ENCODE measurements at regions not wholly inside any gene's neighbourhood (a gene's known extent, or its start where the extent isn't known, plus 50 kb on each side); places are given as distances from the start of the nearest gene placed in this dataset.

DNA sequence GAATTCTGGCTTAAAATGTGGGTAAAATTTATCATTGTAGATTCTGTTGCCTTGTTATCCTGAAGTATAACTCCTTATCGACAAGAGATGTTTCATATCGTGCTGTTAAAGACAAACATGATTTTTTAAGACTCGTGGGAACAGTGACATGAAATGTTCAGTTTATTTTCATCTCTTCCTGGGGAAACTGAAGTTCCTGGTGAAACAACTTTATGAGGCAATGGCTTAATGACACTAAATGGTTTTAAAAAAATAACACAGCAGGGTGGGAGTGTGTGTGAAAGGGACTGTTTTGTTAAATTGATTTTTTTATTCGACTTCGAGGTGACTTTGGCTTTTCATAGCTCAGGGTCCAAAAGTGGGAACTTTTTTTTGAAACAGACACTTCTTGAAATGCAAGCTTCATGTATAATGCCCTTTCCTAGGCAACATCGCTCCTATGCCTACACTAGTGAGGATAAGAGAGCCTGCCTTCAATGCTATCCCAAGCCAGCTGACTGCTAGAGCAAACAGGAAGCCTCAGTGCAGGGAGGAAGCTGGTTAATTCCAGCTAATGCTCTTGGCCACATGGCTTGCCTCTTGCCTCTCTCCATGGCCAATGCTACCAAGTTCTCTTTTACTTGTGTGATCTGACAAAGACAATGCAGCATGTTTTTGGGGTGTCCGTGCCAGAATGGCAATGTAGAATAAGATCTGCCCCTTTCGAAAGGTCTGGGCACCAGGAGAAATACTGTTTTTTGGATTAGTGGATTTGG, 57.8 kb downstream of the PABIR2 start:
- CTCF ChIA-PET = no interaction called here
- TF ChIP-seq, protein P1, sequence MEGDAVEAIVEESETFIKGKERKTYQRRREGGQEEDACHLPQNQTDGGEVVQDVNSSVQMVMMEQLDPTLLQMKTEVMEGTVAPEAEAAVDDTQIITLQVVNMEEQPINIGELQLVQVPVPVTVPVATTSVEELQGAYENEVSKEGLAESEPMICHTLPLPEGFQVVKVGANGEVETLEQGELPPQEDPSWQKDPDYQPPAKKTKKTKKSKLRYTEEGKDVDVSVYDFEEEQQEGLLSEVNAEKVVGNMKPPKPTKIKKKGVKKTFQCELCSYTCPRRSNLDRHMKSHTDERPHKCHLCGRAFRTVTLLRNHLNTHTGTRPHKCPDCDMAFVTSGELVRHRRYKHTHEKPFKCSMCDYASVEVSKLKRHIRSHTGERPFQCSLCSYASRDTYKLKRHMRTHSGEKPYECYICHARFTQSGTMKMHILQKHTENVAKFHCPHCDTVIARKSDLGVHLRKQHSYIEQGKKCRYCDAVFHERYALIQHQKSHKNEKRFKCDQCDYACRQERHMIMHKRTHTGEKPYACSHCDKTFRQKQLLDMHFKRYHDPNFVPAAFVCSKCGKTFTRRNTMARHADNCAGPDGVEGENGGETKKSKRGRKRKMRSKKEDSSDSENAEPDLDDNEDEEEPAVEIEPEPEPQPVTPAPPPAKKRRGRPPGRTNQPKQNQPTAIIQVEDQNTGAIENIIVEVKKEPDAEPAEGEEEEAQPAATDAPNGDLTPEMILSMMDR (conservative IDR thresholded peaks at IDR 0.05; ENCODE audit: low read depth) = no peak
- POLR2A ChIA-PET (ENCODE audit: low non-redundant PET) = no interaction called here
- DNase-seq (ENCODE audit: low spot score) = no peak
- H3K27ac ChIP-seq = no peak overlapping the region

DNA sequence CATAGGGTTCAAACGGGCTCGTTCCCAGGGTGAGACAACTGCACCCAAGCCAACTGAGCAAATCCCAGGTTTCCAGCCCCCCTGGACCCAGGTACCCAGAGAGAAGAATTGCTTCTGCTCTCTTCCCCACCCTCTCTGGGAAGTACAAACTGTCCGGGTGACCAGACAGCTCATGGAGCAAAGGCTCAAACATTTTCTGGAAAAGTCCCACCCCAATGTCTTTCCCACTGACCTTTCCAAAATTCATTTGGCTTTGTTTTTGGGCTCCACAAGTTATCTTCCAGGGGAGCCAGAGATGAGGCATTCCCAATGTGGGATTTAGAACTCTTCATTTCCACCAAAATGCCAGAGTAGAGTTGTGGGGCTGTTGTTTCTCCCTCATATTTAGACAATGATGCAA, 58.6 kb downstream of the PABIR2 start:
- ChIA-PET POLR2A (ENCODE audit: low non-redundant PET) (no interaction called here), CTCF (no interaction called here)
- no peak for DNase-seq (ENCODE audit: low spot score)
- TF ChIP-seq, protein P1 (conservative IDR thresholded peaks at IDR 0.05; ENCODE audit: low read depth) = no peak
- H3K27ac ChIP-seq = no peak overlapping the region

GRCh38 chrX:134737721-134738369, 59.2 kb downstream of the PABIR2 start:
- ChIA-PET CTCF (no interaction called here), POLR2A (ENCODE audit: low non-redundant PET) (no interaction called here)
- no peak for DNase-seq (ENCODE audit: low spot score)
- TF ChIP-seq, protein P1 (conservative IDR thresholded peaks at IDR 0.05; ENCODE audit: low read depth) = no peak
- no peak overlapping the region for H3K27ac ChIP-seq

GRCh38 chrX:134737061-134737460, 59.9 kb downstream of the PABIR2 start:
- ChIA-PET CTCF (no interaction called here), POLR2A (ENCODE audit: low non-redundant PET) (no interaction called here)
- DNase-seq (ENCODE audit: low spot score) = no peak
- H3K27ac ChIP-seq = no peak overlapping the region
- TF ChIP-seq, protein P1 (conservative IDR thresholded peaks at IDR 0.05; ENCODE audit: low read depth) = no peak

DNA sequence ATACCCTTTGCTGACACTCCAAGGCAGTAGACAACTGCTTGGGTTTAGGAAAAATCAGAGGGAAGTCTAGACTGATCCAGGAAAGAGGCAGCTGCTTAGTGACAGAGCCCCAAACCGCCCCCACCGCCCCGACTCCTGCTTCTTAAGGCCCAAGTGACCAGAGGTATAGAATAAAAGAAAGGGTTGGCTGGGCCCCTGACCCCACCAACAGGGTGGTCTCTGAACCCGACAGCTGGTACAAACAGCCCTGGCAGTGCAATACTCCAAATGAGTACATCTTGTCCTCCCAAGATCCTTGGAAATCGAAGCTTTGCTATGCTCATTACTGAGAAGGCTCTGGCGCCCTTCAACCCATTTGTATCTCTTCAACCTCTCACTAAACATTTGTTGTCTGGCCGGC, 60.6 kb downstream of the PABIR2 start:
- DNase-seq (ENCODE audit: low spot score) = no peak
- ChIA-PET POLR2A (ENCODE audit: low non-redundant PET) (no interaction called here), CTCF (interaction anchor here (0.6 kb wide), 1 partner anchor 42 kb away, joined by 3 read pairs; no protein-coding TSS in a partner anchor)

DNA sequence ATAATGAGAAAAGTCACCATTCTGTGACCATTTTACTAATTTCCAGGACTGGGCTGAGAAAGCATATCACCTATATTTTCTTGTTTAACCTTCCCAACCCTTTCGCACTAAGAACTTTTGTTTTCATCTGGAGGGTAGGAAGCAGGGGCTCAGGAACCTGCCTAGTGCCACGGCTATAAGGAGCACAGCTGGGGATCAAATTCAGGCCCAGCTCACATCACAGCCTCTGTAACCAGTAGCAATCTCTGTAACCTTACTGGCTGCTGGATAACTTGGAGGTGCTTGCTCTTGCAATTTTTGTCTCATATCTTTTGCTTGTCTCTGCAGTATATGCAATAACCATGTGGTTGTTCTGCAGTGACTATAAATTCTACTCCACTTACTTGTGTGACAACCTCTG, 62.0 kb downstream of the PABIR2 start:
- no peak for DNase-seq (ENCODE audit: low spot score)
- H3K27ac ChIP-seq = no peak overlapping the region
- POLR2A ChIA-PET (ENCODE audit: low non-redundant PET) = no interaction called here
- CTCF ChIA-PET = no interaction called here
- TF ChIP-seq, protein P1 (conservative IDR thresholded peaks at IDR 0.05; ENCODE audit: low read depth) = no peak

More for the DNA sequence above, 60.6 kb downstream of the PABIR2 start:
- H3K27ac ChIP-seq = no peak overlapping the region
- TF ChIP-seq, protein P1 (conservative IDR thresholded peaks at IDR 0.05; ENCODE audit: low read depth) = no peak
